ENCODE measurements at regions not wholly inside any gene's neighbourhood (a gene's known extent, or its start where the extent isn't known, plus 50 kb on each side); places are given as distances from the start of the nearest gene placed in this dataset.
"Not testable (repeated sequence)": the region's sequence is repeated elsewhere in the genome, so short reads cannot be mapped to it uniquely, and the experiment has no call there.

- peaks cover 24% of the 10 kb centered on the region for H3K27me3 Mint-ChIP-seq (ENCODE audit: low read depth)
- H3K9me3 Mint-ChIP-seq = no peaks in the 10 kb centered on the region
- DNase-seq (no peak), ATAC-seq (replicated peaks in 1 of 2) (no peak)
- no peak overlapping the region for H3K4me3 Mint-ChIP-seq
- H3K4me1 Mint-ChIP-seq (ENCODE audit: low read depth) = peaks cover 16% of the 10 kb centered on the region
- no peak overlapping the region for H3K27ac Mint-ChIP-seq
- H3K36me3 Mint-ChIP-seq (ENCODE audit: insufficient read depth in 2 of 2) = no peaks in the 10 kb centered on the region
Observed at GRCh38 chr2:167859676-167860075, 387.7 kb downstream of the STK39 start.

- Mint-ChIP-seq H3K4me3 (no peak overlapping the region), H3K27me3 (ENCODE audit: low read depth) (peaks cover 24% of the 10 kb centered on the region), H3K36me3 (ENCODE audit: insufficient read depth in 2 of 2) (no peaks in the 10 kb centered on the region), H3K27ac (no peak overlapping the region), H3K4me1 (ENCODE audit: low read depth) (peaks cover 11% of the 10 kb centered on the region), H3K9me3 (no peaks in the 10 kb centered on the region)
- DNase-seq = no peak
- ATAC-seq (replicated peaks in 1 of 2) = no peak
Observed at GRCh38 chr2:167858086-167858485, 389.3 kb downstream of the STK39 start.

- Mint-ChIP-seq H3K4me3 (no peak overlapping the region), H3K27ac (no peak overlapping the region), H3K27me3 (ENCODE audit: low read depth) (peaks cover 24% of the 10 kb centered on the region), H3K4me1 (ENCODE audit: low read depth) (peaks cover 4% of the 10 kb centered on the region), H3K9me3 (no peaks in the 10 kb centered on the region), H3K36me3 (ENCODE audit: insufficient read depth in 2 of 2) (no peaks in the 10 kb centered on the region)
- DNase-seq (no peak), ATAC-seq (replicated peaks in 1 of 2) (no peak)
Observed at GRCh38 chr2:167857416-167857815, 390.0 kb downstream of the STK39 start.

GRCh38 chr2:167856190-167856589 is 391.2 kb downstream of the STK39 start:
- Mint-ChIP-seq H3K36me3 (ENCODE audit: insufficient read depth in 2 of 2) (no peaks in the 10 kb centered on the region), H3K9me3 (no peaks in the 10 kb centered on the region), H3K4me1 (ENCODE audit: low read depth) (no peaks in the 10 kb centered on the region), H3K27me3 (ENCODE audit: low read depth) (peaks cover 16% of the 10 kb centered on the region), H3K4me3 (no peak overlapping the region), H3K27ac (no peak overlapping the region)
- no peak for ATAC-seq (replicated peaks in 1 of 2)
- no peak for DNase-seq

GRCh38 chr2:167855211-167855610 is 392.2 kb downstream of the STK39 start:
- Mint-ChIP-seq H3K4me1 (ENCODE audit: low read depth) (no peaks in the 10 kb centered on the region), H3K27ac (no peak overlapping the region), H3K9me3 (no peaks in the 10 kb centered on the region), H3K27me3 (ENCODE audit: low read depth) (peaks cover 16% of the 10 kb centered on the region), H3K4me3 (no peak overlapping the region), H3K36me3 (ENCODE audit: insufficient read depth in 2 of 2) (no peaks in the 10 kb centered on the region)
- ATAC-seq (replicated peaks in 1 of 2) (no peak), DNase-seq (no peak)

GRCh38 chr2:167853717-167854116 is 393.7 kb downstream of the STK39 start:
- Mint-ChIP-seq H3K27me3 (ENCODE audit: low read depth) (peaks cover 16% of the 10 kb centered on the region), H3K27ac (no peak overlapping the region), H3K36me3 (ENCODE audit: insufficient read depth in 2 of 2) (no peaks in the 10 kb centered on the region), H3K4me3 (no peak overlapping the region), H3K9me3 (no peaks in the 10 kb centered on the region), H3K4me1 (ENCODE audit: low read depth) (no peaks in the 10 kb centered on the region)
- ATAC-seq (replicated peaks in 1 of 2) (no peak), DNase-seq (no peak)

GRCh38 chr2:167851876-167852275 is 395.5 kb downstream of the STK39 start:
- peaks cover 11% of the 10 kb centered on the region for H3K27me3 Mint-ChIP-seq (ENCODE audit: low read depth)

GRCh38 chr2:167851323-167851860 is 396.0 kb downstream of the STK39 start:
- H3K27me3 Mint-ChIP-seq (ENCODE audit: low read depth) = peaks cover 11% of the 10 kb centered on the region
- no peak for DNase-seq
- no peaks in the 10 kb centered on the region for H3K36me3 Mint-ChIP-seq (ENCODE audit: insufficient read depth in 2 of 2)
- H3K4me1 Mint-ChIP-seq (ENCODE audit: low read depth) = no peaks in the 10 kb centered on the region
- no peaks in the 10 kb centered on the region for H3K9me3 Mint-ChIP-seq
- H3K27ac Mint-ChIP-seq = no peak overlapping the region
- no peak for ATAC-seq (replicated peaks in 1 of 2)
- no peak overlapping the region for H3K4me3 Mint-ChIP-seq

More at GRCh38 chr2:167851876-167852275, 395.5 kb downstream of the STK39 start:
- H3K36me3 Mint-ChIP-seq (ENCODE audit: insufficient read depth in 2 of 2) = no peaks in the 10 kb centered on the region
- H3K4me3 Mint-ChIP-seq = no peak overlapping the region
- H3K27ac Mint-ChIP-seq = no peak overlapping the region
- ATAC-seq (replicated peaks in 1 of 2) (no peak), DNase-seq (no peak)
- no peaks in the 10 kb centered on the region for H3K9me3 Mint-ChIP-seq
- H3K4me1 Mint-ChIP-seq (ENCODE audit: low read depth) = no peaks in the 10 kb centered on the region

GRCh38 chr2:167844714-167845530 is 402.5 kb downstream of the STK39 start:
- DNase-seq (peak in 1 of 2 donors; percentile 1), ATAC-seq (replicated peaks in 1 of 2) (no peak)
- Mint-ChIP-seq H3K27ac (no peak overlapping the region), H3K4me1 (ENCODE audit: low read depth) (no peaks in the 10 kb centered on the region), H3K9me3 (no peaks in the 10 kb centered on the region), H3K36me3 (ENCODE audit: insufficient read depth in 2 of 2) (peaks cover 0 to 3% of the 10 kb centered on the region in 2 donors), H3K4me3 (no peak overlapping the region), H3K27me3 (ENCODE audit: low read depth) (peaks cover 10% of the 10 kb centered on the region)

GRCh38 chr2:167843657-167844056 is 403.7 kb downstream of the STK39 start:
- ATAC-seq (replicated peaks in 1 of 2) (no peak), DNase-seq (no peak)
- Mint-ChIP-seq H3K27me3 (ENCODE audit: low read depth) (peaks cover 10% of the 10 kb centered on the region), H3K4me3 (no peak overlapping the region), H3K36me3 (ENCODE audit: insufficient read depth in 2 of 2) (peaks cover 0 to 3% of the 10 kb centered on the region in 2 donors), H3K9me3 (no peaks in the 10 kb centered on the region), H3K4me1 (ENCODE audit: low read depth) (no peaks in the 10 kb centered on the region), H3K27ac (no peak overlapping the region)

GRCh38 chr2:167843217-167843616 is 404.2 kb downstream of the STK39 start:
- no peak for ATAC-seq (replicated peaks in 1 of 2)

GRCh38 chr2:167842047-167842446 is 405.3 kb downstream of the STK39 start:
- peaks cover 10% of the 10 kb centered on the region for H3K27me3 Mint-ChIP-seq (ENCODE audit: low read depth)
- H3K27ac Mint-ChIP-seq = no peak overlapping the region
- DNase-seq (no peak), ATAC-seq (replicated peaks in 1 of 2) (no peak)
- peaks cover 0 to 3% of the 10 kb centered on the region in 2 donors for H3K36me3 Mint-ChIP-seq (ENCODE audit: insufficient read depth in 2 of 2)
- H3K9me3 Mint-ChIP-seq = no peaks in the 10 kb centered on the region
- no peaks in the 10 kb centered on the region for H3K4me1 Mint-ChIP-seq (ENCODE audit: low read depth)
- H3K4me3 Mint-ChIP-seq = no peak overlapping the region

More at GRCh38 chr2:167843217-167843616, 404.2 kb downstream of the STK39 start:
- Mint-ChIP-seq H3K36me3 (ENCODE audit: insufficient read depth in 2 of 2) (peaks cover 0 to 3% of the 10 kb centered on the region in 2 donors), H3K4me1 (ENCODE audit: low read depth) (no peaks in the 10 kb centered on the region), H3K9me3 (no peaks in the 10 kb centered on the region), H3K4me3 (no peak overlapping the region), H3K27ac (no peak overlapping the region), H3K27me3 (ENCODE audit: low read depth) (peaks cover 10% of the 10 kb centered on the region)
- no peak for DNase-seq

- H3K27ac Mint-ChIP-seq; H3K4me1 Mint-ChIP-seq (ENCODE audit: low read depth); H3K9me3 Mint-ChIP-seq; H3K27me3 Mint-ChIP-seq (ENCODE audit: low read depth); H3K36me3 Mint-ChIP-seq (ENCODE audit: insufficient read depth in 2 of 2); H3K4me3 Mint-ChIP-seq; ATAC-seq (replicated peaks in 1 of 2); DNase-seq: not testable (repeated sequence)
Observed at GRCh38 chr2:167835290-167835689, 412.1 kb downstream of the STK39 start.

- Mint-ChIP-seq H3K27me3 (ENCODE audit: low read depth) (peaks cover 8% of the 10 kb centered on the region), H3K36me3 (ENCODE audit: insufficient read depth in 2 of 2) (no peaks in the 10 kb centered on the region), H3K27ac (no peak overlapping the region), H3K4me3 (no peak overlapping the region), H3K4me1 (ENCODE audit: low read depth) (no peaks in the 10 kb centered on the region), H3K9me3 (no peaks in the 10 kb centered on the region)
- DNase-seq = no peak
- no peak for ATAC-seq (replicated peaks in 1 of 2)
Observed at GRCh38 chr2:167834707-167835106, 412.7 kb downstream of the STK39 start.
